ENCODE measurements at regions not wholly inside any gene's neighbourhood (a gene's known extent, or its start where the extent isn't known, plus 50 kb on each side); places are given as distances from the start of the nearest gene placed in this dataset.

- Mint-ChIP-seq H3K27me3 (ENCODE audit: unreplicated experiment) (peaks cover 90% of the 10 kb centered on the region), H3K4me1 (ENCODE audit: low read depth, unreplicated experiment) (no peaks in the 10 kb centered on the region), H3K27ac (ENCODE audit: unreplicated experiment) (no peak overlapping the region), H3K4me3 (ENCODE audit: low read depth, unreplicated experiment) (no peak overlapping the region), H3K9me3 (ENCODE audit: low read depth, unreplicated experiment) (no peaks in the 10 kb centered on the region), H3K36me3 (ENCODE audit: insufficient read depth, unreplicated experiment) (no peaks in the 10 kb centered on the region)
- intact Hi-C loops (cut with micrococcal nuclease; ENCODE audit: unreplicated experiment) = no loop called here
- no peak for TF ChIP-seq CTCF (IDR thresholded peaks at IDR 0.05; ENCODE audit: unreplicated experiment)
- CTCF ChIA-PET = no interaction called here
- BruUV-seq (replicated peaks) = no TSS peak
- DNase-seq = no peak
Observed at GRCh38 chr16:50977138-50977537, 173.9 kb downstream of the SALL1 start.

- Mint-ChIP-seq H3K27me3 (ENCODE audit: unreplicated experiment) (peaks cover 90% of the 10 kb centered on the region), H3K36me3 (ENCODE audit: insufficient read depth, unreplicated experiment) (no peaks in the 10 kb centered on the region), H3K4me3 (ENCODE audit: low read depth, unreplicated experiment) (no peak overlapping the region), H3K4me1 (ENCODE audit: low read depth, unreplicated experiment) (no peaks in the 10 kb centered on the region), H3K27ac (ENCODE audit: unreplicated experiment) (no peak overlapping the region), H3K9me3 (ENCODE audit: low read depth, unreplicated experiment) (no peaks in the 10 kb centered on the region)
- CTCF ChIA-PET = no interaction called here
- no TSS peak for BruUV-seq (replicated peaks)
- no peak for TF ChIP-seq CTCF (IDR thresholded peaks at IDR 0.05; ENCODE audit: unreplicated experiment)
- intact Hi-C loops (cut with micrococcal nuclease; ENCODE audit: unreplicated experiment) = no loop called here
- DNase-seq = no peak
Observed at GRCh38 chr16:50974438-50975036, 176.5 kb downstream of the SALL1 start.

- no TSS peak for BruUV-seq (replicated peaks)
- CTCF ChIA-PET = no interaction called here
- intact Hi-C loops (cut with micrococcal nuclease; ENCODE audit: unreplicated experiment) = no loop called here
- peaks cover 83% of the 10 kb centered on the region for H3K27me3 Mint-ChIP-seq (ENCODE audit: unreplicated experiment)
- H3K4me3 Mint-ChIP-seq (ENCODE audit: low read depth, unreplicated experiment) = no peak overlapping the region
- no peak for TF ChIP-seq CTCF (IDR thresholded peaks at IDR 0.05; ENCODE audit: unreplicated experiment)
- H3K36me3 Mint-ChIP-seq (ENCODE audit: insufficient read depth, unreplicated experiment) = no peaks in the 10 kb centered on the region
- no peaks in the 10 kb centered on the region for H3K4me1 Mint-ChIP-seq (ENCODE audit: low read depth, unreplicated experiment)
- no peak overlapping the region for H3K27ac Mint-ChIP-seq (ENCODE audit: unreplicated experiment)
- no peak for DNase-seq
- H3K9me3 Mint-ChIP-seq (ENCODE audit: low read depth, unreplicated experiment) = no peaks in the 10 kb centered on the region
Observed at GRCh38 chr16:50972876-50973275, 178.2 kb downstream of the SALL1 start.

GRCh38 chr16:50970281-50970680 lies 180.8 kb downstream of the SALL1 start:
- no peaks in the 10 kb centered on the region for H3K9me3 Mint-ChIP-seq (ENCODE audit: low read depth, unreplicated experiment)

More at GRCh38 chr16:50970281-50970680, 180.8 kb downstream of the SALL1 start:
- no peak for TF ChIP-seq CTCF (IDR thresholded peaks at IDR 0.05; ENCODE audit: unreplicated experiment)
- H3K27ac Mint-ChIP-seq (ENCODE audit: unreplicated experiment) = no peak overlapping the region
- no peaks in the 10 kb centered on the region for H3K4me1 Mint-ChIP-seq (ENCODE audit: low read depth, unreplicated experiment)
- no peak overlapping the region for H3K4me3 Mint-ChIP-seq (ENCODE audit: low read depth, unreplicated experiment)
- CTCF ChIA-PET = no interaction called here
- no TSS peak for BruUV-seq (replicated peaks)
- DNase-seq = no peak
- H3K27me3 Mint-ChIP-seq (ENCODE audit: unreplicated experiment) = peaks cover 86% of the 10 kb centered on the region
- intact Hi-C loops (cut with micrococcal nuclease; ENCODE audit: unreplicated experiment) = no loop called here
- H3K36me3 Mint-ChIP-seq (ENCODE audit: insufficient read depth, unreplicated experiment) = no peaks in the 10 kb centered on the region
